Stimulated activated CD4-positive, alpha-beta T cell treated with anti-CD3 and anti-CD28 coated beads, Interleukin-12 subunit alpha, Interleukin-12 subunit beta, amount 100 ng/mL, for 4 hours (primary cell): ENCODE measurements at regions not wholly inside any gene's neighbourhood (a gene's known extent, or its start where the extent isn't known, plus 50 kb on each side); places are given as distances from the start of the nearest gene placed in this dataset.
"Not testable (repeated sequence)": the region's sequence is repeated elsewhere in the genome, so short reads cannot be mapped to it uniquely, and the experiment has no call there.

ENCODE experiments used
- DNase-seq: peaks from one replicate; pipeline ENCODE4 v3.0.0-alpha.2; 2020

DNA sequence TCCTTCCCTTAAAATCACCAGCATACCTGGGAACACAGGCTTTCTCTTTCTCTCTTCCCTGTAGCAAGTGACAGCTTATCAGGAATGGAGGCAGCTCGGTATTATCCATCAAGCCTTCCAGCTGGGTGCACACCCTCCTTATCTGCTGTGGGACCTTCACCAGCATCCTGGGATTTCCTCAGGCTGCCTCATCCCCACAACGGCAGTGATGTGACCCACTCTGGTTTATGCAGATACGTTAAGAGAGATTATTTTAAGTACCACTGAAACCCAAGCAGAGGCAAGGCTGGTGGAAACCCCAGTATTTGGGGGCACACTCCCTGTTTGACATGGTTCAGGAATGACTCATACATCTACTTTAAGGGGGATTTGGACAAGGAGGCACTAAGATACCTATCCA is 192.1 kb downstream of the TM9SF2 start:
- DNase-seq: no peak

DNA sequence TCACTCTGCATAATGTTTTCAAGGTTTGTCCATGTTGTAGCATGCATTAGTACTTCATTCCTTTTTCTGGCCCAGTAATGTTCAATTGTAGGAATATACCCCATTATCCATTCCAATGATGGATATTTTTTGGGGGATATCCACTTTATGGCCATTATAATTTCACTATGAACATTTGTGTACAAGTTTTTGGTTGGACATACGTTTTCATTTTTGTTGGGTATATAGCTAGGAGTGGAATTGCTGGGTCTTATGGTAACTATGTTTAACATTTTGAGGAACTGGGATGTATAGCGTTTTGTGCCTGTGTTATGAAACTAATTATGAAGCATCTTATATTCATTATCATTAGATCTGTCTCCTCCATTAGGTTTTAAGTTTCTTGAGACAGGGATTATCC is 191.6 kb downstream of the TM9SF2 start:
- DNase-seq: no peak

DNA sequence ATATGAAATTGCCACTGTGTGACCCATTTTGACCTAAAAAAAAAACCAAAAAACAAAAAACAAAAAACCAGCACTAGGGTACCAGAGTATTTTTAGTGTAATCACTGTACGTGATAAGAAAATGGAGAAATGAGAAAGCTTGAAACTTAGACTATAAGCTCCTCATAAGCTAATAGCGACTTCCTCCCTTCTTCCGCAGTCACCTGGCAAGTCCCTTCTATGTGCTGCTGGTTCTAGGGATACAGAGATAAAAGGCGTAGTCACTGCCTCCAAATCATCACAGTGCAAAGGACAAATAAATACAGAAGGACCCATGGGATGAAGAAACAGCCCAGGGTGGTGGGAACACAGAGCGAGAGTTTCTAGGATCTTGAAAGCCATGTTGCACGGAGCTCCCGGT is 190.3 kb downstream of the TM9SF2 start:
- DNase-seq: no peak

DNA sequence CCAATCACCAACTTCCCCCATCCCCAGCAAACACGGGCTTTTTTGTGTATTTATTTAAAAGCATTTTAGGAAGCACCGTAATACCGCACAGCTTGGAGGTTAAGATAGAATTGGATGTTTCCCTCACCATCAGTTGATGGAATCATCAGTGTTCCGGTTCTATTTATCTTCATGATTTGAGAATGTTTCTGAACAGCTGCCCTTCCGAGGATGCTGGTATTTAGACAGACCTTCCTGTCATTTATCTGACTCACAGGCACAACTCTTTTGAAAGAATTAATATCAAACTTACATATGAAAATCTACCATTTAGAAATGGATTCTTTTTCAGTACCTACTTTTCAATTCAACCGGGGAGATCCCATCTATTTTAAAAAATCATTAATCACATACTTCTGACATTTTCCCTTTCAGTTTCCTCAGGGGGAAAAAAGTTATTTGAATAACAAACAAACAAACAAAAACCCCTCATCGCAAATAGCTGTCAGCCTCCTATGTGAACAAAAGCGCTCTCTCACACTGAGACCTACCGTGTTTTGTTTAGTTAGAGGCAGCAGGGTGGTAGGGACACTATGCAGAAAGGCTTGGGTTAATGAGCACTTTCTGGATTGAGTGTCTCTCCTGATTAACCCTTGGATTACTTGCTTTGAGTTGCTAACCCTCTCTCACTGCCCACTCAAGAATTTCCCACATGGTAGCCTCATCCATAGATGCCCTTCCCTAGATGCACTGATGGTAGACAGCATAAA is 189.3 kb downstream of the TM9SF2 start:
- DNase-seq: no peak

DNA sequence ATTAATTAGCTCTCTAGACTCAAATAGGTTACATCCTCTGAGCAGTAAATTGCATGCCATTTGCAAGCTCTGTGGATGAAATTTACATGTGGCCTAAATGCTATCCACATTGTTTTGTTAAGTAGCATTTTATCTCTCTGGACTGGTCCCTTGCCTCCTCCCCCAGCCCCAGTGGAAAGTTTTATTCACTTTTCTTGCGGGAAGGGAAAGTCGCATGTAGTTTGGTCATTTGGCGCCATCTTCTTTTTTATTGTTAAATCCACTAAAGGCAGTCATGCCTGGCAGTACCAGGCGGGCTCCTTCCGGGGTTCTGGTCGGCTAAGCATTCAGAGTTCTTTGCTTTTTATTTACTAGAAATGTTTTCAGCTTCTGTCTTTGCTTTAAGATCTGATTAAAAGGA is 188.7 kb downstream of the TM9SF2 start:
- no peak for DNase-seq

DNA sequence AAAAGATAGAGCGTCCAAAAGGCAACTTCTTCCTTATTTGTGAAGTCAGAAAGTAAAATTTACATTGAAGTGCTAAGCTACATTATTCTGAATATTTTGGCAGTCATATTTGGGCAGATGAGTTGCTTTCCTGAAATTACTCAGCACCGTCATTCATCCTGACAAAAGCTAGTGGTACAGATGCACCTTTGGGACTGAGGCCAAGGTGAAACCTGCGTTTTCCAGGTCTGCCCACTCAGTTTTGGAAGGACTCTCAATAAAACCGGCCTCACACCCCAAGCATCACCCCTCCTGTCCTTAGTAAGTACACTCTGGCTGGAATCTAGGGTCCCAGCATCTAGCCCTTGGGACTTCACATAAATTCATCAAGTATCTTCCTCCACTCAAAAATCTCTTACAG is 187.5 kb downstream of the TM9SF2 start:
- DNase-seq: no peak

DNA sequence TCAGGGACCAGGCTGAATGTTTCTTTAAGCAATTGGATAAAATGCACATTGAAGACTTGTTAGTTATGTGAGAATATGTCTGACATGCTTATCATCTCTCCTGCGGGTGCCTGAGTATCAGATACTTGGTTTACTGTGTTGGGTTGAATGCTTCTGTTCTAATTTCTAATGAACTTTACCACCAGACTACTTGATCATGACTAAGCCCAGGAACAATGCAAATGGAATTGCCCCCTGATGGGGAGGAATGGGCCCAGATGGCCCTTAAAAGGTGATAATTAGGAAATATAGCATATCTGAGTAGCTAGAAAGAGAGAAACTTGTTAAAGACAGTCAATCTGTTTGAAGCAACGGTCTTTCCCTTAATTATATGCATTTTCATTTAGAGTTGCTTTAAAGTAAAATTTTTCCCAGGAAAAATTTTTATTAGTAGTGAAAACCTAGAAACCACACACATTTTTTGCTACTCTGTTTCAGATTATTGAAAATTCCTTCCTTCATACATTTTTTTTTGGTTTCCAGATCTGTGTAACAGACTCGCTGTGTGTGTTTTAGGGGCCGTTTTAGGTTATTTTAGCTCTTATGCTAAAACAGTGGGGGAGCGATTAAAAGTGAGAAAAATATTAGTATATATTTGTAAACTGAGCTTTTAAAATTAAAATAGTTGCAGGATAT is 186.6 kb downstream of the TM9SF2 start:
- DNase-seq: no peak

DNA sequence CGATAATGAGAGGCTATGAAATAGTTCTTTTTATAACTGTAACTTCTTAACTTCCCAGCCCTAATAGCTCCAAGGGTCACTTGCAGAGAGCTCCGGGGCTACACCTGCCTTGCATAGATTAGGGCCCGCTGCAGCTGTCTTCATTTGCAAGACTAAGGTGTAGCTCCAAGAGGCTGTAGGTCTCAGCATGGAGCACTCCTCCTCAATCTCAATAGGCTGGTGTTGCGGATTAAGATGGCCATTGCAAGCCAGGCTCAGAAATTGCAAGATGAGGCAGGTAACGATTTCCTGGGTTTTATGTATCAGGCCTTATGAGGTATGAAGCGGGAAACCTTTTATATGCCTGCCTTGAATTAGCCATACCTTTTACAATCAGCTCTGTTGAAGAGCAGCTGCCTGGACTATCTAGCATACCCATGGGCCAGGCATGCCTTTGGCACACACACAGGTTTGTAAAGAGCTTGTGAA is 185.7 kb downstream of the TM9SF2 start:
- no peak for DNase-seq

DNA sequence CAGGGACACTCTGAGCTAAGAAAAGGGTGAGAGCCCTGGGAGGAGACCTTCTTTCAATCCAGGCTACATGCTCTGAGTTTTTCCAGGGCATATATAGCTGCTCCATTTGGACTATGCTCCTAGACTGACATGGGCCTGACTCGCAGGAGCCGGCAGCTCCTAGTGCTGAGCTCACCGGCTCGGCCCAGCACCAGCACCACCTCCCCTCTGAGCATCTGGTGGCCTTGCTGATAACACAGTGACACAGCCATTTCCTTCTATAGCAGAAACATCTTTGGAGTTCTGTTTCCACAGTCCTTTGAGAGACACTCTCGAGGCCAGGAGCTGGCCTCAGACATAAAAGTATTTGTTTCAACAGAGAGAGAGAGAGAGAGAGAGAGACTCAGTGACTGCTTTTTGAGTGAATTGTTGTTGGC is 184.9 kb downstream of the TM9SF2 start:
- DNase-seq: no peak

DNA sequence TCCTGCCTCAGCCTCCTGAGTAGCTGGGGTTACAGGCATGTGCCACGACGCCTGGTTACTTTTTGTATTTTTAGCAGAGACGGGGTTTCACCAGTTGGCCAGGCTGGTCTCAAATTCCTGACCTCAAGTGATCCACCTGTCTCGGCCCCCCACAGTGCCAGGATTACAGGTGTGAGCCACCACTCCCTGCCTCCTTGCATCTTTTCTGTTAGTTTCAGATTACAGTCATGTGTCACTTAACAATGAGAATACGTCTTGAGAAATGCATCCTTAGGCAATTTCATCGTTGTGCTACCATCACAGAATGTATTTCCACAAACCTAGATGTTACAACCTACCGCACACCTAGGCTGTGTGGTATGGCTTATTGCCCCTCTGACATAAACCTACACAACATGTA is 180.4 kb downstream of the TM9SF2 start:
- DNase-seq: no peak

DNA sequence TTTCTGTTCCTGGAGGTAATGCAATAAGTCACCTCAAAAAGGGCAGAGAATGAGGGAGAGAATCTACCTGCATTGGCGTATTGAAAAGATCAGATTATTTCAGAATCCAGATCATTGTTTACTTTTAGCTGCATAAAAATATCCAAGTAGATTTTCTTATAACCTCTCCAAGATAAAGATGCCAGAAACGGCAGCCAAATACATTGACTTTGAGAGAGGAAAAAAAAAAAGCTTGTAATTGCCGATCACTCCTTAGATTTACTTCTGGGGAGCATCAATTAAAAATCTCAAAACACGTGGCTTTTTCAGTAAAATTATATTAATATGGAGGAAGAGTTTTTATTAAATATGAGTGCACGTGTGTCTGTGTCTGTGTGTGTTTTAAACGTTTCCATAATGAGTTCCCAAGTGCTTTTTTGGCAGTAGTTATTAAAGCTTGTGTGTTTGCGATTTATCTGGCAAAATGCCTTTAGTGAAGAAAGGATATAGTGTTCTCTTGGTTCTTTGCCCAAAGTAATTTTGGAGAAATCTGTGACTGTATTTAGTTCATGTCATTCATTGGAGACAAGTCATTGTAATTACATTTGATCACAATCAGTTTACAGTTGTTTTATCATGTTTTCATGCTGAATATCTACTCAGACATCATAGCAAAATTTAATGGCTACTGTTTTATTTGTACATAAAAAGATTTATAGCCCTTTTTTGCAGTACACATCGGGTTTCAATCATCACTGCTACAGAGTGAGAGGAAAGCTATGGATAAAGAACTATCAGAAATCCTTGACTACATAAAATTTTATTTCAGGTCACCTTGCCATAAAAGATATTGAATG is 176.1 kb downstream of the TM9SF2 start:
- DNase-seq: no peak

DNA sequence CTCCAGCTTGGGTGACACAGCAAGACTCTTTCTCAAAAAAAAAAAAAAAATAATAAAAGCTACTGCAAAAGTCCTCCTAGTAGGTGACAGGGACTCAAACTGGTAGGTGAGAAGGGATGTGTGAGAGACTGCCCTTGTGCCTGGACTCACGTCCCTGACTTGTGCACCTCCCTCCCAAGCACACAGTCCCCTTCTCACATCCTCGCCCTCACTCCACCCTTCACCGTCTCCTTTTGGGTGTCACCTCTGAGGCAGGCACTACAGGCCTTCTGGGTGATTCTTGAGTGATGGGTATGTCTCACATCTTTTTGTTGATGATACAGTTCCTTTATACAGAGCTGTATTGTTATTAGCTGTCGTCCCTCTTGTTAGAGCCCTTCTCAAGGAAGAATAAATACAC is 170.5 kb downstream of the TM9SF2 start:
- DNase-seq: no peak

DNA sequence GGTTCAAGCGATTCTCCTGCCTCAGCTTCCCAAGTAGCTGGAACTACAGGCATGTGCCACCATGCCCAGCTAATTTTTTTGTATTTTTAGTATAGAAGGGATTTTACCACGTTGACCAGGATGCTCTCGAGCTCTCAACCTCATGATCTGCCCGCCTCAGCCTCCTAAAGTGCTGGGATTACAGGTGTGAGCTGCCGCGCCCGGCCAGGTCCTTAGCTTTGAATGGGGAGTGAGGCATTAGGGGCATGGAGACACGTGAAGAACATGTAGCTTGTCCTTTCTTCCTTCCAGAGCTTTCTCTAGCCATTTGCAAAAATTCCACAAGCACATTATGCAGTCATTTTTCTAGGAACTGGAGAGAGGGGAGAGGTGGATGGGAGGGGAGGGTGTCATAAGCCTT is 167.8 kb downstream of the TM9SF2 start:
- not testable (repeated sequence) for DNase-seq

DNA sequence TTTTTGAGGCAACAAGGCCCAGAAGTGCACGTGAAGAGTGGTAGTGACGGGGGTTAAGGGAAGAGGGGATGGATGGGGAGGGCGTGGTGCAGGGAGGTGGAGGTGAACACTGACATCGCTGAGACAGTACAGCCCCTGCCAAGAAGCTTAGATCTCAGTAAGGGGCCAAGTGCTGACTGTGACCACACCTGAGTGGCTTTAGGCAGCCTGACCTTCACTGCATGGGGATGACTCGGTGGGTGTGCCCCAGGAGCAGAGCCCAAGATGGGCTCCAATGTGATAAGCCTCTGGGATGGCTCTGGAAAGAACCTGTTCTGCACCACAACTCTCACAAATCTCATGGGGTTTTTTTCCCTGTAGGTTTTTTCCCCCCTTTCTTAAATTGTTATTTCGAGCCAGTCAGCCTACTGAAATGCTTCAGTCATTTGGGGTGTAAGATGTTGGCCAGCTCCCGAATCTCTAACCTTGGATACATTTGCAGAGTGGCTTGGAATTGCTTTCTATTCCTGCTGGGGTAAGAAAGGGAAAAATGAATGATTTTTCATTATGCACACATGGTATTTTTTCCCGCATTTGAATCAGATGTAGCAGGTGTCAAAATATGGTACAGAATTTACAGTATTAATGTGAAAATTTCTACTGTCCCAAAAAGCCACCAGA is 165.0 kb downstream of the TM9SF2 start:
- no peak for DNase-seq

DNA sequence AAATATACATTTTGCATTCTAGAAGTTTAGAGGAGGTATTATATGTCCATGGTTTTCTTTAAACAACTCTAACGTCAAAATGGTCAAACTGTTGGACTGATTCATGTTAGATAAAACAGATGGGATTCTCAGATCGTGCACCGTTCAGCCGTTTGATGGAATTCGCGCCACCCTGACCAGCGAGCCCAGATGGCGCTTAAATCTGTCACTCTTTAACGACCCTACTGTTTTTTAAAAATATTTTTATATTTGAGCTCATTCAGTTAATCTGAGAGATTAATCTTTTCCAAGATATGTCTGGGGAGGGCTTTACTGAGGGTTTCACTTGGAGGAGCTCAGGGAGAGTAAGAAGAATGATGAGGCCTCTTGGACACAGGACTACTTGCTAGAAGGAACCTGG is 164.4 kb downstream of the TM9SF2 start:
- no peak for DNase-seq

DNA sequence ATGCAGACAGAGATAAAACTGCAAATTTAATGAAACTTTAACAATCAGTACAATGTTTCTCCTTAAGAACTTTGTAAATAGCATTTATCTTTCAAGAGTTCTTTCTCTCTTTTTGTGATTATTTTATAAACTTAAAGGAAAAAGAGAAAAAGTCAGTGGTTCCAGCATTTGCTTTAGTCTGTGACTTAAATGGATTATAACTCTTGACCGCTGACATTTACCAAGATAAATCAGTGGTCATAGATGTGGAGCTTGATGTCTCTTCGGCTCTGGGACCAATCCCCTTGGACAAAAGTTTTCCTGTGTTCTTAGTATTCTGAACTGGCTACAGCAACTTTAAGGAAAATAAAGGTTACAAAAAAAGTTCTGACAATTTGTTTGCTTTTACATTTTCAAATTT is 162.6 kb downstream of the TM9SF2 start:
- no peak for DNase-seq

DNA sequence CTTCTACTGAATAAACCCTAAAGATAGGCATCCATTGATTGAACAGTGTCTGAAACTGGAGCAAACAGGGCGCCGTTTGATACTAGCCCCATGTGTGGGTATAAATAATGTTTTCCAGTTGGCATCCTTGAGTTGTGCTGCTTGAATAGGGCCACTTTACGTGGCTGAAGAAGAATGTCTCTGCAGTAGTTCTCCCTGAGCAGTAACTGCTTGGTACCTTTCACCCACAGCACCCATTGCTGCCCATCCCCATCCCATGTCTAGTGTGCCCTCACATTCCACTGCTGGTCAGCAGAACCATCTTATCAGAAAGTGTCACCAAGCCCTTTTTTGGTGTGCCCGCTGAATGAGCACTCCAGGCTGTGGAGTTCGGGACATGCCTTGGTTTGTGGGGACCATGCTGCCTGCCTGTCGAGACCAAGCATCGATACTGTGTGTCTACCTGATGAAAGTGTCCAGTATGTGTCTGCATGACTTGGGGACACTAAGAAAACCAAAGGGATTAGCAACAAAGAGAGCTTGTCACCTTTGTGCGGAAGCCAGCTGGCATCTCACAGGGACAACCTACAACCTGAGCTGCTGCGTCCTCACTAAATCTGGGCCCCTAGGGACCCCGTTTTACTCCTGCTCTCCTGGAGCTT is 162.0 kb downstream of the TM9SF2 start:
- DNase-seq: no peak

DNA sequence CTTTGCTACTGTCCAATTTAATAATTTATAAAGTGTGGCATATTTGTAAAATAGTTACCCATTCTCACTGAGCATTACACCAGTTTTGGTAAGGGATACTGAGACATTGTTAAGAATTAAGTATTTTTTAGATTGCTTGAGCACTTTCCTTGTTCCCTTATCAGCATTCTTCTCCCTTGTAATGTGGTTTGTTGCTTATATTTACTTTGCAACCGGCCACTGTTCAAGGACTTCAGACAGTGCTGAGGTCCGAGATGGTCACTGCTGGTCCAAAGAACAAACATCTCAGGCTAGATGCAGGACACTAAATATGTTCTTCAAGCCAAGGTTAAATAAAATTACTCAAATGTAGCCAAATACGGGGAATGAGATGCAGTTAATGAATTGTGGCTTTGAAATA is 161.4 kb downstream of the TM9SF2 start:
- DNase-seq: no peak

DNA sequence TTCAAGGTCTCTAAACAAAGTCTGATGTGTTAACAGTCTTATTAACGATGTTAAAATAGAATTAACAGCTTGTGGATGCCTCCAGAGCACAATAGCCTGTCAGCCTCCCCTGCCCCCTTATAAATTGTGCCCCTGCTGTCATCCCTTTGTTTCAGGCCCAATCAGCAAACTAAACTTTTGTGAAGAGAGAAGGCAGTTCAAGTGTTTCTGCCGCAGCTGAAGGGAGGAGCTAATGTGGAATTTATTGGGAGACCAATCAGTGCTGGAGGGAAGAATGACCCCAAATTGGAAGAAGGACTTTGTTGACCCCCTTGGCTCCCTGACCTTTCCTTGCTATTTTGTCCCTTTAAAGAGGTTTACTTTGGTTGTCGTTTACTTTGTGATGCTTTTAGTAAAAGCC is 160.5 kb downstream of the TM9SF2 start:
- no peak for DNase-seq

DNA sequence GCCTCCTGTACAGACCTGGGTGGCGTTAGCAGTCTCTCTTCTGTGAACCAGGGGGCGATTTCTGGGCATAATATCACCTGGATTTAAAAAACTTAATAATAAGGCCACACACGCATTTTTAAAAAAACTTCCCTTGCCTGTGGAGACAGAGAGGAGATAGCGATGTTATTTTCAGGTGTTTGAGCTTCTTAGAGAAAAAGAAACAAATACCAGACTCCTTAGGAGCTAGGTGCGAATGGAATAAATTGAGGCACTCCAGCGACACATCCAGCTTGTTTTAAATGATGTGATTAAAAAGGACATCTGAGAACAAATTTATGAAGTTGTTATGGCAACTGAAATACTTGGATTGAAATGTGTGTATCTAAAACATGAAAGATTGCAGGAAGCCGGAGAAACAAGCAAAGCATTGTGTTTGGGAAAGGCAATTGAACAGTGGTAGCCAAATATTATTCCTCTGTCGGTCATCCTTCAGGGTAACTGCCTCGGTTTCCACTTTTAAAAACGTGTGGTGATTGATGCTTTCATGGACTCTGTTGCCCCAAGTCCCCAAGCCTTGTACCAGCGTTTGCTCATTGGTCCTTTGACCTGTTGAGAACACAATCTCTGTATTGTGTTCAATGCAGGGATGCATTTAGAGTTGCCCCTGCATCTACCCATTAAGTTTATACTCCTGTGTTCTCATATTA is 158.7 kb downstream of the TM9SF2 start:
- no peak for DNase-seq

DNA sequence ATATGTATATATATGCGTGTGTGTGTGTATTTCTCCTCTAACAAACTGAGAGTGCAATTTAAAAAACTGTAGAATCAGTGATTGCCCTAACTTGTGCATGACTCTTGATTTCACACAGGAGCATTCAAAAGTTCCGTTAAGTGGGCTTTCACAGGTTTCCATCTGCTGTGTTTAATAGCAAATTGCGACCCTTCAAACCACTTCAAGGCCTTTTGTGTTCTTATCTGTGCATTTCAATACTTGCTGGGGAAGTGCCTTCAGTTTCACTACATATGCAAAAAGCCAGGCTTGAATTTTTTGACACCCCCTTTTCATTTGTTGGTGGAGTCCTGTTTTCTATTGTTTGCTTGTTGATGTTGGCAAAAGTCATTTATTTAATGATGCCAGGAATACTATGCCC is 158.0 kb downstream of the TM9SF2 start:
- no peak for DNase-seq
